GM12892 (cell line): ENCODE measurements at regions not wholly inside any gene's neighbourhood (a gene's known extent, or its start where the extent isn't known, plus 50 kb on each side); places are given as distances from the start of the nearest gene placed in this dataset.
"Not testable (repeated sequence)": the region's sequence is repeated elsewhere in the genome, so short reads cannot be mapped to it uniquely, and the experiment has no call there.

Source experiments
- POLR2A ChIP-seq: IDR thresholded peaks from 2 replicates; pipeline ENCODE4 v1.6.1; 2011; ENCODE audit warnings: low read depth, low read length, control low read depth
- POLR2AphosphoS5 ChIP-seq: IDR thresholded peaks from 2 replicates; pipeline ENCODE4 v1.6.1; 2011; ENCODE audit warnings: low read depth, low read length, control low read depth
- TAF1 ChIP-seq: IDR thresholded peaks from 2 replicates; pipeline ENCODE4 v1.6.1; 2011; ENCODE audit warnings: low read depth, mild to moderate bottlenecking, control low read depth, low read length, borderline replicate concordance

- TF ChIP-seq POLR2A, POLR2AphosphoS5, TAF1: not testable (repeated sequence)
Observed at GRCh38 chr12:42021937-42022336, 122.7 kb downstream of the GXYLT1 start.
